ENCODE measurements at regions not wholly inside any gene's neighbourhood (a gene's known extent, or its start where the extent isn't known, plus 50 kb on each side); places are given as distances from the start of the nearest gene placed in this dataset.
"Not testable (repeated sequence)": the region's sequence is repeated elsewhere in the genome, so short reads cannot be mapped to it uniquely, and the experiment has no call there.

DNA sequence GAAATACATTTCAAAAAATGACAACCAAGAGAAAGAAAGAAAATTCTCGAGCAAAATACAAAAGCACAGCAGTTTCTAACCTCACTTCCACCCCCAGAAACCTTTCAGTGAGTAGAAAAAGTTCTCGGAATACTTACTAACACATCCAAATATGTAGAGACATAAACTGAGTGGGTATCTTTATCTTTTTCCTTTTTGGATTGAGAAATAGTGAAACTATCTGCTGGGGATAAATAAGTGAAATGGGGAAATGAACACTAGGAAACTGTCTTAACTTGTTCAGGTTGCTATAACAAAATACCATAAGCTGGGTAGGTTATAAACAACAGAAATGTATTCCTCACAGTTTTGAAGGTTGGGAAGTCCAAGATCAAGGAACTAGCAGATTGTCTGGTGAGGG, 72.0 kb downstream of the VCAM1 start:
- Mint-ChIP-seq H3K4me3 (no peak overlapping the region), H3K4me1 (ENCODE audit: low read depth) (peaks cover 12% of the 10 kb centered on the region), H3K36me3 (ENCODE audit: low read depth) (no peaks in the 10 kb centered on the region), H3K9me3 (no peaks in the 10 kb centered on the region), H3K27ac (no peak overlapping the region), H3K27me3 (peaks cover 2% of the 10 kb centered on the region)
- intact Hi-C loops (cut with micrococcal nuclease): no loop called here

DNA sequence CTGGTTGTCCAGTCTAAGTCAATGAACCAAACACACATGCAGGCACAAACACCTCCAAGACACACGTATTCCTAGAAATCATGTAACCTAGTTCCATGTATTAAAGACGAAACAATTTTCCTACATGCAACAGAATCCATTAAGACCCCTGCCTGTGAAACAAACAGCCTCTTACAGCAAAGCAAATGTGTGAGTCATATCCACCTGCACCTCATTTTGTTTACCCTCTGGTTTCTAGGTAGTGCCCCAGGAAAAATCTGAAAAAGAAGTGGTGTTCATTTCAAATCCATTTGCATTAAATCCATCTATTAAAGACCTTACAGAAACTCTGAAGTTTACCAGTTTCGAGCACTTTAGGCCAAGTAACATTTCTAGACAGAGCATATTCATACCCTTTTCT, 74.1 kb downstream of the VCAM1 start:
- H3K27ac Mint-ChIP-seq: no peak overlapping the region
- H3K9me3 Mint-ChIP-seq: no peaks in the 10 kb centered on the region

DNA sequence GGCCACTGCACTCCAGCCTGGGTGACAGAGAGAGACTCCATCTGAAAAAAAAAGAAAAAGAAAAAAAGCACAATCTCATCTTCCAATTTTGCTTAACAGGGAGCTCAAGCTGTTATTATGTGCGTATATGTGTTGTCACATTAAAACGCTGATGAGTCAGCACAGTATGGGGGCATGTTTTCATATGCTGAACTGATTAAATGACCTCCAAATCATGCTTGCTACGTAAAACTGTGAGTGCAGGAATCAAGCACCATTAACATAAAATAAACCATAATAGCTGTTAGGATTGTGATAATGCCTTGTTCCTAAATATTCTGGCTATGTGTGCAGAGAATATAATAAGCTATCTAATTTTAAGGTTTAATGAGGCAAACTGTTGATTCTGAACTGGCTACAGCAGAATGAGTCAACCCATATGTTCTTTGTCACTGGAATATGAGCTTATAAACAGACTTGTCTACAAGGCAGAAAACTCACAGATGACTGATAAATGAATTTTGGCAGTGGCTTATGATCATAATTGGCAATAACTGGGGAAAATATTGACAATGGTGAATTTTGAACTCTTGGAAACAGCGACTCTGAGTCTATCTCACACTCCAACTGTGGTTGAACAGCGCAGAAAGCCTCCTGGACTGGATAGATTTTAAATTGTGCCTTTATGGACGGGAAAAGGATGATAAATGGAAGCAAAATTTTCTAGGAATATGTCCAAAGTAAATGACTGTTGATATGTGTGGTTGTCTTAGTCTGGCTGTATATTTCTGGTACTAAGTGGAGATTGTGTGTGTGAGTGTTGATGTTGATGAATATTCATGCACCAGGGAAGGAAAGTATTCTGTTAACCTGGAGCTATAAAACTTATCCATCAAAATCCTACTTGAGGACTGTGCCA, 75.5 kb downstream of the VCAM1 start:
- peaks cover 2% of the 10 kb centered on the region for H3K27me3 Mint-ChIP-seq
- intact Hi-C loops (cut with micrococcal nuclease): no loop called here
- peaks cover under 1% of the 10 kb centered on the region for H3K9me3 Mint-ChIP-seq

More for the DNA sequence above, 74.1 kb downstream of the VCAM1 start:
- Mint-ChIP-seq H3K4me1 (ENCODE audit: low read depth) (peaks cover 12% of the 10 kb centered on the region), H3K36me3 (ENCODE audit: low read depth) (no peaks in the 10 kb centered on the region), H3K27me3 (peaks cover 2% of the 10 kb centered on the region), H3K4me3 (no peak overlapping the region)
- intact Hi-C loops (cut with micrococcal nuclease): no loop called here

DNA sequence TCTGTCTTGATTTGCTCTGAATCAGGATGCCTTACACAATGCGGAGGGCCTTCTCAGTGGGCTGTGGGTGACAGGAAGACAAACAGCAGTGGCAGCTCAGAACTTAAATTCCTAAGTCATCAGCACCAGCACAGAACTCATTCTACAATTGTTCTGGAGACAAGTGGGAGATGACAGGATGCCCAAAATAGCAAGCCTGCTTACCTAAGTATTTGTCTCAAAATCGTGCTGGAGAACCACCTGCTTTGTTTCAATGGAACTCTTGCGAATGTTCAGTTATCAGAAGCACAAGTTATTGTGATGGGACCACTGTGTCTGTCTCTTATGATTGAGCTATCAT, 76.1 kb downstream of the VCAM1 start:
- no peaks in the 10 kb centered on the region for H3K36me3 Mint-ChIP-seq (ENCODE audit: low read depth)
- peaks cover 12% of the 10 kb centered on the region for H3K4me1 Mint-ChIP-seq (ENCODE audit: low read depth)
- no peak overlapping the region for H3K4me3 Mint-ChIP-seq
- peaks cover 2% of the 10 kb centered on the region for H3K27me3 Mint-ChIP-seq
- no peak overlapping the region for H3K27ac Mint-ChIP-seq
- peaks cover 7% of the 10 kb centered on the region for H3K9me3 Mint-ChIP-seq
- intact Hi-C loops (cut with micrococcal nuclease): no loop called here

More for the DNA sequence above, 75.5 kb downstream of the VCAM1 start:
- Mint-ChIP-seq H3K4me1 (ENCODE audit: low read depth) (peaks cover 12% of the 10 kb centered on the region), H3K27ac (no peak overlapping the region), H3K4me3 (no peak overlapping the region), H3K36me3 (ENCODE audit: low read depth) (no peaks in the 10 kb centered on the region)

DNA sequence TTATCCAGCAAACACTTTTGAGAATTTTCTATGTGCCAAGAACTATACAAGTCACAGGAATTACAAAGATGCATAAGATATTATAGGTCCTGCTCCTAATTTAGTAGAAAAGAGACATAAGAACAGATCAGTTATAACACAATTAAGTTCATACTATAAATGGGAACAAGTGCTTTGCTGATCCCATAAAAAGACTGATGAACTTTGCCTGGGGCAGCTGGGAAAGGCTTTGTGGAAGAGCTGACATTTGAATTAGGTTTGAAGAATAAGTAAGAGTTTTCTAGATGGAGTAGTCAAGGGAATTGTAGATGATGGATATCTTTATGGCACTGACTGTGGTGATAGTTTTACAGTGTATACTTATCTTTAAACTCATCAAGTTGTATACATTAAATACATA, 76.5 kb downstream of the VCAM1 start:
- H3K27ac Mint-ChIP-seq: no peak overlapping the region
- peaks cover 11% of the 10 kb centered on the region for H3K9me3 Mint-ChIP-seq
- intact Hi-C loops (cut with micrococcal nuclease): no loop called here
- H3K27me3 Mint-ChIP-seq: peaks cover 2% of the 10 kb centered on the region
- no peak overlapping the region for H3K4me3 Mint-ChIP-seq
- no peaks in the 10 kb centered on the region for H3K36me3 Mint-ChIP-seq (ENCODE audit: low read depth)
- H3K4me1 Mint-ChIP-seq (ENCODE audit: low read depth): peaks cover 12% of the 10 kb centered on the region

DNA sequence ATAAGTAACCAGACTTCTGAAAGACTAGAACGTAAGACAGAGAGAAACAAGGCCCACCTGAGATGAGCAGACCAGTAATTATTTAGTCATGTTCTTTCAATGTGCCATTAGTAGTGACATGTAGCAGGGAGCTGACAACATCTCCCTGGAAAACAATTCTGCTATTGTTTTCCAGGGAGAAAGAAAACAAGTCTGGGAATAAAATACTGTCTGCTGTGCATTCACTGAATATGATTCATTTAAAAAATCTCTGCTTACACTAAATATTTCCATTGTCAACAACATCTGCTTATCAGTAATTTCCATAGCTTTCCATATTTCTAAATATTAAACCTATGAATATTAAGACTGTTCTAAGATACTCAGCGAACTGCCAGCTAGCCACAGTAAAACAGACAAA, 80.0 kb downstream of the VCAM1 start:
- Mint-ChIP-seq H3K4me3 (no peak overlapping the region), H3K27me3 (peaks cover 2% of the 10 kb centered on the region), H3K36me3 (ENCODE audit: low read depth) (no peaks in the 10 kb centered on the region), H3K9me3 (peaks cover 31% of the 10 kb centered on the region), H3K4me1 (ENCODE audit: low read depth) (peaks cover 5% of the 10 kb centered on the region), H3K27ac (no peak overlapping the region)
- intact Hi-C loops (cut with micrococcal nuclease): no loop called here

DNA sequence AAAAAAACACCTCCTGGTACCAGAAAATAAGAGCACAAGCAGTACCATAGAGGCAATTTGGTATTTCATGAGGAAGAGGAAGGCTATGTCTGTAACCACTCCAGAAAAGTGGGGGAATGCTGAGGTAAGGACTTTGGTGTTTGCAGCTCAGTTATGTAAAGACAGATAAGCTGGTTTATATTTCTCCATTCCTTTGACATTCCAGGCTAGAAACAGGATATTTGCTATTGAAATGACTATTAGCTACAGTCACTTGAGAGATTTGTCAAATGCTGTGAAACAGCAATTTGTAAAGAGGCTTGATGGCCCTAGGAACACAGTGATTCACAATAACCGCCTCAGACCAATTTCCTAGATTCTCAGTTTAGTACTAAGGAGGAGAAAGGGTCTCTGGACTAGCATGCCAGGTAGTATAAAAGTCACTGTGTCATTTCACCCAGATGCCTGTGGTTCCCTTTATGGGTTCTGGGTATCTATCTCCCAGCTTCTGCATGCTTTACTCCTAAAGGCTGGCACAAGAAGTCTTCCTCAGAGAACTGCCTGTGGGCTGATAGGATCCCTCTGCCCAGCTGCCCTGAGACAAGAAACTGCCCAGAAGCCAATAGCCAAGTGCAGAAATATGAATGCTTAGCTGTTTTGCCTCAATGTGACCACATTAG, 80.5 kb downstream of the VCAM1 start:
- Mint-ChIP-seq H3K4me1 (ENCODE audit: low read depth) (peaks cover 5% of the 10 kb centered on the region), H3K27ac (no peak overlapping the region), H3K36me3 (ENCODE audit: low read depth) (no peaks in the 10 kb centered on the region), H3K27me3 (peaks cover 2% of the 10 kb centered on the region), H3K4me3 (no peak overlapping the region), H3K9me3 (peaks cover 31% of the 10 kb centered on the region)
- intact Hi-C loops (cut with micrococcal nuclease): no loop called here

DNA sequence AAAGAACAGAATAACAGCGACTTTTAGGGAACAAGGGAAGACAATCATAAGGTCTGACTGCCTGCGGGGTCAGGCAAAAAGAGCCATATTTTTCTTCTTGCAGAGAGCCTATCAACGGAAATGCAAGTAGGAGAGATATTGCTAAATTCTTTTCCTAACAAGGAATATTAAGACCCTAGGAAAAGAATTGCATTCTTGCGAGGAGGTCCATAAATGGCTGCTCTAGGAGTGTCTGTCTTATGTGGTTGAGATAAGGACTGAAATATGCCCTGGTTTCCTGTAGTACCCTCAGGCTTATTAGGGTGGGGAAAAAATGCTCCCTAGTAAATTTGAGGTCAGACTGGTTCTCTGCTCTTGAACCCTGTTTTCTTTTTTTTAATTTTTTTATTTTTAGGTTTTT, 81.7 kb downstream of the VCAM1 start:
- peaks cover 31% of the 10 kb centered on the region for H3K9me3 Mint-ChIP-seq
- H3K36me3 Mint-ChIP-seq (ENCODE audit: low read depth); intact Hi-C loops (cut with micrococcal nuclease); H3K4me3 Mint-ChIP-seq; H3K27ac Mint-ChIP-seq; H3K27me3 Mint-ChIP-seq; H3K4me1 Mint-ChIP-seq (ENCODE audit: low read depth): not testable (repeated sequence)

DNA sequence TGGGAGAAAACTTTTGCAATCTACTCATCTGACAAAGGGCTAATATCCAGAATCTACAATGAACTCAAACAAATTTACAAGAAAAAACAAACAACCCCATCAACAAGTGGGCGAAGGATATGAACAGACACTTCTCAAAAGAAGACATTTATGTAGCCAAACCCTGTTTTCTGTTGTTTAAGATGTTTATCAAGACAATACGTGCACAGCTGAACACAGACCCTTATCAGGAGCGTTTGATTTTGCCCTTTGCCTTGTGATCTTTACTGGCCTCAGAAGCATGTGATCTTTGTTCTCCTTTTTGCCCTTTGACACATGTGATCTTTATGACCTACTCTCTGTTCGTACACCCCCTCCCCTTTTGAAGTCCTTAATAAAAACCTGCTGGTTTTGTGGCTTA, 83.7 kb downstream of the VCAM1 start:
- H3K27ac Mint-ChIP-seq; intact Hi-C loops (cut with micrococcal nuclease); H3K36me3 Mint-ChIP-seq (ENCODE audit: low read depth); H3K27me3 Mint-ChIP-seq; H3K4me3 Mint-ChIP-seq: not testable (repeated sequence)
- Mint-ChIP-seq H3K4me1 (ENCODE audit: low read depth) (peaks cover 11% of the 10 kb centered on the region), H3K9me3 (peaks cover 31% of the 10 kb centered on the region)

DNA sequence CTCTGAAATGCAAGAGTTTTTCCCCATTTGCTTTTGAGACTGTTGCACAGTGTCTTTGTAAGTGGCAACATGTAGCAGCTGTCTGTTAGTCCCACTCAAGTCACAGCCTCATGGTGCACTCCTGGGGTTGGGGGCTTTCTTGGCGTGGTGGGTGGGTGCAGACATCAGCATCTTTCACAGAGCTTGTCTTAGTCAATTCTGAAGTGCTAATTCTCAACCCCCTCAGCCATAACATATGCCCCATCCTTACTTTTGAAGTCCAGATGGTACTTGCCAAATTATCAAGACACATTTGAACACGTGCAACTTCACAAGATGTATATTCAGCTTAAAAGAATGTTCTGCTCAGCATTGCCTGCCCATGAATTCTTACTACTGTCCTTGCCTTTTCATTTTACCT, 87.1 kb downstream of the VCAM1 start:
- Mint-ChIP-seq H3K4me1 (ENCODE audit: low read depth) (peaks cover 11% of the 10 kb centered on the region), H3K9me3 (peaks cover 17% of the 10 kb centered on the region)

DNA sequence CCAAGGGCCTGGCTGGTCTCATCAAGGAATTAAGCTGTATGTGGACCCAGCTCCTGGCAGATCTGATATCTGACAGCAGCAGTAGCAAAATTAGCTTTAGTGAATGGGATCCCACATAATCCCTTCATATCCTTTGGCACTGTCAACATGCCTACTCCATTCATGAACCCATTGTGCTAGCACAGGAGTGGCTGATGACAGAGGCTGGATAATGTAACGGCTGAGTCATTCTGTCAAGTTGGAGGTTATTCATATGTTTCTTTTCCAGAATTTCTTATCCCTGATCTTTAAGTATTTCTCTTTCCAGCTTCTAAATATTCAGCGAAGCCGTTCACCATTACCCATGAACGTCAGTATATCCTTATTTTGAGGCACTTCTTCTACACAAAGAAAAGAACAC, 84.3 kb downstream of the EXTL2 start:
- peaks cover 2% of the 10 kb centered on the region for H3K27me3 Mint-ChIP-seq

More for the DNA sequence above, 87.1 kb downstream of the VCAM1 start:
- Mint-ChIP-seq H3K27me3 (peaks cover 2% of the 10 kb centered on the region), H3K4me3 (no peak overlapping the region), H3K36me3 (ENCODE audit: low read depth) (no peaks in the 10 kb centered on the region), H3K27ac (no peak overlapping the region)
- intact Hi-C loops (cut with micrococcal nuclease): no loop called here

DNA sequence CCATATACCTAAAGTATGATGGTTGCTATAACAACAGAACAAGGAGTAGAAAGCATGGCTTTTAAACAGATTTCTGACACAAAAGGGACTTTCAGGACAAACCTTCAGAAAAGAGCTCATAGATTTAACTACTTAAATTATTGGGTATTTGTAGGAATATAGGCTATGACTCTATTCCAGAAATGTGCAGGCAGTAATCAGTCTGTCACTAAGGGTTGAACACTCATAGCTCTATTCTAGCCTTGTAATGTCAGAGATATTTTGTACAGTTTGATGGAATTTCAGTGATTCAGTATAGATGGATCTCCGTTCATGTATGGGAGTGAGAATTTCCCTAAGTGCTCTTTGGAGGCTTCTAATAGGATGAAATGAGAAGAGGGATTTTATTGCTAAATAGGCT, 82.8 kb downstream of the EXTL2 start:
- Mint-ChIP-seq H3K9me3 (no peaks in the 10 kb centered on the region), H3K4me3 (no peak overlapping the region), H3K27ac (no peak overlapping the region), H3K36me3 (ENCODE audit: low read depth) (no peaks in the 10 kb centered on the region), H3K4me1 (ENCODE audit: low read depth) (peaks cover 24% of the 10 kb centered on the region), H3K27me3 (peaks cover 2% of the 10 kb centered on the region)
- intact Hi-C loops (cut with micrococcal nuclease): no loop called here

More for the DNA sequence above, 84.3 kb downstream of the EXTL2 start:
- intact Hi-C loops (cut with micrococcal nuclease): no loop called here
- Mint-ChIP-seq H3K9me3 (no peaks in the 10 kb centered on the region), H3K36me3 (ENCODE audit: low read depth) (no peaks in the 10 kb centered on the region), H3K4me1 (ENCODE audit: low read depth) (peaks cover 16% of the 10 kb centered on the region), H3K4me3 (no peak overlapping the region), H3K27ac (no peak overlapping the region)

DNA sequence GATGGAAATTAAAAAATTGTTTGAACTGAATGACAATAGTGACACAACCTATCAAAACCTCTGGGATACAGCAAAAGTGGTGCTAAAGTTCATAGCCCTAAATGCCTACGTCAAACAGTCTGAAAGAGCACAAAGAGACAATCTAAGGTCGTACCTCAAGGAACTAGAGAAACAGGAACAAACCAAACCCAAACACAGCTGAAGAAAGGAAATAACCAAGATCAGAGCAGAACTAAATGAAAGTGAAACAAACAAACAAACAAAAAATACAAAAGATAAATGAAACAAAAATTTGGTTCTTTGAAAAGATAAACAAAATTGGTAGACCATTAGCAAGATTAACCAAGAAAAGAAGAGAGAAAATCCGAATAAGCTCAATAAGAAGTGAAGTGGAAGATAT, 79.7 kb downstream of the EXTL2 start:
- intact Hi-C loops (cut with micrococcal nuclease); H3K27me3 Mint-ChIP-seq; H3K9me3 Mint-ChIP-seq; H3K36me3 Mint-ChIP-seq (ENCODE audit: low read depth): not testable (repeated sequence)
- peaks cover 18% of the 10 kb centered on the region for H3K4me1 Mint-ChIP-seq (ENCODE audit: low read depth)
- H3K27ac Mint-ChIP-seq: peak overlapping the region; percentile 84
- H3K4me3 Mint-ChIP-seq: peak overlapping the region; percentile 58

DNA sequence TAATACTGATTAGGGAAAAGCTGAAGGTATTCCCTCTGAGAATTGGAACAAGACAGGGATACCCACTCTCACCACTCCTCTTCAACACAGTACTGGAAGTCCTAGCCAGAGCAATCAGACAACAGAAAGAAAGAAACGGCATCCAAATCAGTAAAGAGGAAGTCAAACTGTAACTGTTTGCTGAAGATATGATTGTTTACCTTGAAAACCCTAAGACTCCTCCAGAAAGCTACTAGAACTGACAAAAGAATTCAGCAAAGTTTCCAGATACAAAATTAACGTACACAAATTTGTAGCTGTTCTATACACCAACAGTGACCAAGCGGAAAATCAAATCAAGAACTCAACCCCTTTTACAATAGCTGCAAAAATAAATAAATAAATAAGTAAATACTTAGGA, 78.6 kb downstream of the EXTL2 start:
- Mint-ChIP-seq H3K27ac (no peak overlapping the region), H3K9me3 (peaks cover 4% of the 10 kb centered on the region), H3K27me3 (no peaks in the 10 kb centered on the region), H3K4me3 (no peak overlapping the region), H3K4me1 (ENCODE audit: low read depth) (peaks cover 18% of the 10 kb centered on the region), H3K36me3 (ENCODE audit: low read depth) (no peaks in the 10 kb centered on the region)
- intact Hi-C loops (cut with micrococcal nuclease): no loop called here

Measured in dendritic cell treated with granulocyte-macrophage colony-stimulating factor and Interleukin-4, amounts not matched to agents 40 ng/mL and 50 ng/mL, for 4 days (primary cell).